ENCODE measurements at regions not wholly inside any gene's neighbourhood (a gene's known extent, or its start where the extent isn't known, plus 50 kb on each side); places are given as distances from the start of the nearest gene placed in this dataset.
A peak's percentile ranks its signal among the peaks of the same experiment; 100 is the strongest.

- H3K4me1 ChIP-seq (ENCODE audit: low read length) = peaks cover 62% of the 10 kb centered on the region
- no peaks in the 10 kb centered on the region for H3K27me3 ChIP-seq (ENCODE audit: low read depth, low read length)
- peak overlapping the region; percentile 49 for H3K4me3 ChIP-seq (ENCODE audit: low read length)
- peak overlapping the region; percentile 99 for H3K27ac ChIP-seq (ENCODE audit: low read length)
- H3K9me3 ChIP-seq (ENCODE audit: insufficient read depth, low read length) = no peaks in the 10 kb centered on the region
- H3K9ac ChIP-seq (ENCODE audit: low read length) = peak overlapping the region; percentile 87
- peak overlapping the region; percentile 88 for H3K4me2 ChIP-seq (ENCODE audit: low read length)
- no peaks in the 10 kb centered on the region for H4K20me1 ChIP-seq (ENCODE audit: insufficient read depth, low read length)
- H3K36me3 ChIP-seq (replicated peaks; ENCODE audit: low read depth, low read length) = no peaks in the 10 kb centered on the region
- no peak overlapping the region for H2AFZ ChIP-seq (ENCODE audit: low read depth, low read length)
- no peak for TF ChIP-seq EZH2phosphoT487 (IDR thresholded peaks at IDR 0.05; ENCODE audit: low read depth)
- TF ChIP-seq, protein P1, sequence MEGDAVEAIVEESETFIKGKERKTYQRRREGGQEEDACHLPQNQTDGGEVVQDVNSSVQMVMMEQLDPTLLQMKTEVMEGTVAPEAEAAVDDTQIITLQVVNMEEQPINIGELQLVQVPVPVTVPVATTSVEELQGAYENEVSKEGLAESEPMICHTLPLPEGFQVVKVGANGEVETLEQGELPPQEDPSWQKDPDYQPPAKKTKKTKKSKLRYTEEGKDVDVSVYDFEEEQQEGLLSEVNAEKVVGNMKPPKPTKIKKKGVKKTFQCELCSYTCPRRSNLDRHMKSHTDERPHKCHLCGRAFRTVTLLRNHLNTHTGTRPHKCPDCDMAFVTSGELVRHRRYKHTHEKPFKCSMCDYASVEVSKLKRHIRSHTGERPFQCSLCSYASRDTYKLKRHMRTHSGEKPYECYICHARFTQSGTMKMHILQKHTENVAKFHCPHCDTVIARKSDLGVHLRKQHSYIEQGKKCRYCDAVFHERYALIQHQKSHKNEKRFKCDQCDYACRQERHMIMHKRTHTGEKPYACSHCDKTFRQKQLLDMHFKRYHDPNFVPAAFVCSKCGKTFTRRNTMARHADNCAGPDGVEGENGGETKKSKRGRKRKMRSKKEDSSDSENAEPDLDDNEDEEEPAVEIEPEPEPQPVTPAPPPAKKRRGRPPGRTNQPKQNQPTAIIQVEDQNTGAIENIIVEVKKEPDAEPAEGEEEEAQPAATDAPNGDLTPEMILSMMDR (IDR thresholded peaks at IDR 0.05; ENCODE audit: low read depth, low read length) = no peak
- H3K79me2 ChIP-seq (ENCODE audit: low read length) = no peaks in the 10 kb centered on the region
Measured at GRCh38 chr2:195560209-195560895, 96.7 kb upstream of the SLC39A10 start.

DNA sequence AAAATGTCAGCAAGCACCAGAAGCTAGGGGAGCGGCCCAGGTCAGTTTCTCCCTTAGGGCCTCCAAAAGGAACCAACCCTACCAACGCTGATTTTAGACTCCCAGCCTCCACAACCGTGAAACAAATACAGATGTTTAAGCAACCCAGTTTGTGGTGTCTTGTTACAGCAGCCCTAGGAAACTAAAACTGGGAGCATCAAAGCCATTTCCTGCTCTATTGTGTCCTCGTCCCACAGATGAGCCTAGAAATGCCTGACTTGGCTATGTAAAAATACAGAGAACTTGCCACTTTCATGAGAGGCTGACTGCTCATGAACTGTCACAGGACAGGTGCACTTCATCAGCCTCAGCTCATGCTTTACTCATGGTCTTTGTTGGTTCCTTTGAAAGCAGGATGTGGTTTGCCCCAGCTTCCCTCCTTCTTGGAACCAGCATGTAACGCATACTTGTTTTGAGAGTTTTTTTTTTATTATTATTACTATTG is 97.6 kb upstream of the SLC39A10 start:
- Histone ChIP-seq H3K9ac (ENCODE audit: low read length) (peak overlapping the region; percentile 87), H3K79me2 (ENCODE audit: low read length) (no peaks in the 10 kb centered on the region), H3K4me2 (ENCODE audit: low read length) (peak overlapping the region; percentile 88), H3K27me3 (ENCODE audit: low read depth, low read length) (no peaks in the 10 kb centered on the region), H3K9me3 (ENCODE audit: insufficient read depth, low read length) (no peaks in the 10 kb centered on the region), H3K27ac (ENCODE audit: low read length) (peak overlapping the region; percentile 99), H3K4me3 (ENCODE audit: low read length) (no peak overlapping the region), H3K36me3 (replicated peaks; ENCODE audit: low read depth, low read length) (no peaks in the 10 kb centered on the region), H2AFZ (ENCODE audit: low read depth, low read length) (peak overlapping the region; percentile 36; the same call in 1 of the 2 replicates), H4K20me1 (ENCODE audit: insufficient read depth, low read length) (no peaks in the 10 kb centered on the region), H3K4me1 (ENCODE audit: low read length) (peaks cover 55% of the 10 kb centered on the region)
- TF ChIP-seq, protein P1 (IDR thresholded peaks at IDR 0.05; ENCODE audit: low read depth, low read length) = no peak
- no peak for TF ChIP-seq EZH2phosphoT487 (IDR thresholded peaks at IDR 0.05; ENCODE audit: low read depth)

GRCh38 chr2:195555971-195556370 is 101.1 kb upstream of the SLC39A10 start:
- Histone ChIP-seq H3K79me2 (ENCODE audit: low read length) (no peaks in the 10 kb centered on the region), H3K36me3 (replicated peaks; ENCODE audit: low read depth, low read length) (no peaks in the 10 kb centered on the region), H3K27me3 (ENCODE audit: low read depth, low read length) (no peaks in the 10 kb centered on the region), H3K4me1 (ENCODE audit: low read length) (peaks cover 33% of the 10 kb centered on the region), H3K4me3 (ENCODE audit: low read length) (no peak overlapping the region), H3K9ac (ENCODE audit: low read length) (no peak overlapping the region), H4K20me1 (ENCODE audit: insufficient read depth, low read length) (no peaks in the 10 kb centered on the region), H3K9me3 (ENCODE audit: insufficient read depth, low read length) (no peaks in the 10 kb centered on the region), H3K27ac (ENCODE audit: low read length) (no peak overlapping the region), H3K4me2 (ENCODE audit: low read length) (no peak overlapping the region), H2AFZ (ENCODE audit: low read depth, low read length) (no peak overlapping the region)
- TF ChIP-seq, protein P1 (IDR thresholded peaks at IDR 0.05; ENCODE audit: low read depth, low read length) = no peak
- no peak for TF ChIP-seq EZH2phosphoT487 (IDR thresholded peaks at IDR 0.05; ENCODE audit: low read depth)

DNA sequence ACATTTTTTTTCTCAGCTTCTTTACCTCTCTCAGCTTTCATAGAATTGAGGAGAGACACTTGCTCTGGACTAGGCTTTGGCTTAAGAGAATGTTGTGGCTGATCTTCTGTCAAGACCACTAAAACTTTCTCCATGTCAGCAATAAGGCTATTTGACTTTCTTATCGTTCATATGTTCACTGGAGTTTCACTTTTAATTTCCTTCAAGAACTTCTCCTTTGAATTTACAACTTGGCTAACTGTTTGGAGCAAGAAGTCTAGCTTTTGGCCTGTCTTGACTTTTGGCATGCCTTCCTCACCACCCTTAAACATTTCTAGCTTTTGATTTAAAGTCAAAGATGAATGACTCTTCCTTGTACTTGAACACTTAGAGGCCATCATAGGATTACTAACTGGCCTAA is 104.4 kb upstream of the SLC39A10 start:
- 0 out of 2 replicates have a peak overlapping the region, but pooled peaks have one; percentile 52 for H2AFZ ChIP-seq (ENCODE audit: low read depth, low read length)
- H3K4me2 ChIP-seq (ENCODE audit: low read length) = peak overlapping the region; percentile 11; the same call in 1 of the 2 replicates
- no peaks in the 10 kb centered on the region for H3K27me3 ChIP-seq (ENCODE audit: low read depth, low read length)

More for the DNA sequence above, 104.4 kb upstream of the SLC39A10 start:
- TF ChIP-seq, protein P1 (IDR thresholded peaks at IDR 0.05; ENCODE audit: low read depth, low read length) = no peak
- no peak for TF ChIP-seq EZH2phosphoT487 (IDR thresholded peaks at IDR 0.05; ENCODE audit: low read depth)
- Histone ChIP-seq H3K9me3 (ENCODE audit: insufficient read depth, low read length) (no peaks in the 10 kb centered on the region), H3K79me2 (ENCODE audit: low read length) (no peaks in the 10 kb centered on the region), H3K36me3 (replicated peaks; ENCODE audit: low read depth, low read length) (no peaks in the 10 kb centered on the region), H3K4me3 (ENCODE audit: low read length) (no peak overlapping the region), H3K9ac (ENCODE audit: low read length) (no peak overlapping the region), H4K20me1 (ENCODE audit: insufficient read depth, low read length) (no peaks in the 10 kb centered on the region), H3K4me1 (ENCODE audit: low read length) (peaks cover 5% of the 10 kb centered on the region; the same call in 1 of the 2 replicates), H3K27ac (ENCODE audit: low read length) (no peak overlapping the region)
